SIG-M5 treated with dmso at 0.1 percent for 504 hours (cell line): ENCODE measurements at regions not wholly inside any gene's neighbourhood (a gene's known extent, or its start where the extent isn't known, plus 50 kb on each side); places are given as distances from the start of the nearest gene placed in this dataset.

Experiments used
- DNase-seq: peaks from one replicate; lab custom pipeline; 2025; ENCODE audit not compliant: unreplicated experiment; lab: John Stamatoyannopoulos, UW

DNA sequence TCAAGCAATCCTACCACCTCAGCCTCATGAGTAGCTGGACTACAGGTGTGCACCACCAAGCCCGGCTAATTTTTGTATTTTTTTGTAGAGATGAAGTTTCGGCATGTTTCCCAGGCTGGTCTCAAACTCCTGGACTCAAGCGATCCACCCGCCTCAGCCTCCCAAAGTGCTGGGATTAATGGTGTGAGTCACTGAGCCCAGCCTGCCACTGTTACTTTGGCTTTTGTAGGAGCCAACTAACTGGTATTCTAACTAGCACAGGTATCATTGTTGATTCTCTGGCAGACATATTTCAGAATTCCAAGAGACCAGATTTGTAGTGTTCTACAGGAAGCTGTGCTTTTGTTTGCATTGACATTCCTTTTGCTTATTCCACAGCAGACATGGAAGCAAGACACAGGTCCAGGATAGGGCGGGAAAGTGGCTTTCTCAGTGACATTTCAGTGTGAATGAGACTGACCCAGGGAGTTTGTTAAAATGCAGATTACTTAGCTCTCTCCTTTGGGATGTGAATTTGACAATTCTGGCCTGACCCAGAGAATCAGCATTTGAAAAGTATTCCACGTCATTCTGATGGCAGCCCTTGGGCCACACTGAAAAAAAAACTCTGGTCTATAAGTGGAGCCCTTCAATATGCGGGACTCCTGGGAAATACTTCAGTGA, 52.2 kb upstream of the PAX6 start:
- DNase-seq, result no peak

DNA sequence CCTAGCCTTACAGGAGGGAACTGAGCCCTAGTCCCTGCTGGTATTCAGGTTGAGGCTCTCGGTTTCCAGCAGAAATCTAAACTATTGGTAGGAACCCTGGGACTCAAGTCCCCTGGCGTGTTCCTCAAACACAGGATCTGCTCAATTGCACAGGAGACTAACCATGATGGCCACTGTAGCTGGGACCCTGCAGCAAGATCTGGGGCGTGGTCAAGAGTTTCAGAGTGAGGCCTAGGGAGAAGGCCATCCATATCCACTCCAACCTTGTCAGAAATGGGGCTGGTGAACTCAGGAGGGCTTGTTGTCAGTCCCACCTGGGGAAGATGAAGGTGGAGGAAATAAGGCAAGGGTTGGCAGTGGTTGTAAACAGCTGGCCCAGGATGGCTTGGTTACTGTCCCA, 49.9 kb upstream of the PAX6 start:
- no peak for DNase-seq
